BJ (cell line): ENCODE measurements at regions not wholly inside any gene's neighbourhood (a gene's known extent, or its start where the extent isn't known, plus 50 kb on each side); places are given as distances from the start of the nearest gene placed in this dataset.

ENCODE experiments used
- CTCF ChIA-PET: fragments of 350-600 bp; formaldehyde crosslinking; extraction: SDS; loops from one replicate; lab custom pipeline; 2021; ENCODE audit warnings: antibody characterized with exemption, inconsistent platforms; lab: Yijun Ruan, JAX
- POLR2A ChIA-PET: fragments of 300-600 bp; sonication (Branson Sonifier 250); formaldehyde crosslinking; extraction: SDS; loops from one replicate; lab custom pipeline; 2021; ENCODE audit warnings: antibody characterized with exemption; lab: Charles Lee
- DNase-seq: peaks from one replicate; pipeline ENCODE4 v3.0.0-alpha.2; 2011; ENCODE audit warnings: low read depth
- H3K27me3 ChIP-seq: 2 replicates; pipeline ENCODE4 v1.6.0; 2011; ENCODE audit warnings: low read length; ENCODE audit not compliant: control insufficient read depth, insufficient read depth
- H3K36me3 ChIP-seq: 2 replicates; pipeline ENCODE4 v1.5.1; 2011; ENCODE audit warnings: low read length; ENCODE audit not compliant: control insufficient read depth, insufficient read depth
- H3K4me3 ChIP-seq: 2 replicates; pipeline ENCODE4 v1.5.1; 2011; ENCODE audit warnings: low read depth, mild to moderate bottlenecking, control low read depth, low read length
- TF ChIP-seq, protein P1 (sequence below): IDR thresholded peaks from 2 replicates; pipeline ENCODE4 v1.5.1; 2011; ENCODE audit warnings: low read depth, mild to moderate bottlenecking, control low read depth, inconsistent platforms, low read length, moderate library complexity; ENCODE audit not compliant: insufficient read depth

DNA sequence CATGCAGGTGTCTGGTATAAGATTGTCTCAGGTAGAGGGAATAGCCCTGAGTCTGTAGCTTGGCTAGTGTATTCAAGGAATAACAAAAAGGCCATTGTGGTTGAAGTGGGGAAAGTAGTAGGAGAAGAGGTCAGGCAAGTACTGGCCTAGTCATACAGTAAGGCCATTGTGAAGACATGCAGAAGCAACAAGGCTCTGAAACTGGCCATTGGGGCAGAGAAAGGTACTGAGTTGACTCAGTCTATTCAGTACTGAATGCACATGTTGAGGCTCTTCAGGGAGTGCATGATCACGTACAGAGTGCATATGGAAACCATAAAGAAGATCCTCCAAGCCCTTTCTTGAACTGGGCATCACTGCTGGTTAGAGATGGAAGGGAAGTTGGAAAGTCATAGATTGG is 477.6 kb downstream of the SOX6 start:
- no peak overlapping the region for H3K4me3 ChIP-seq
- POLR2A ChIA-PET: no interaction called here
- no peak for DNase-seq
- TF ChIP-seq, protein P1, sequence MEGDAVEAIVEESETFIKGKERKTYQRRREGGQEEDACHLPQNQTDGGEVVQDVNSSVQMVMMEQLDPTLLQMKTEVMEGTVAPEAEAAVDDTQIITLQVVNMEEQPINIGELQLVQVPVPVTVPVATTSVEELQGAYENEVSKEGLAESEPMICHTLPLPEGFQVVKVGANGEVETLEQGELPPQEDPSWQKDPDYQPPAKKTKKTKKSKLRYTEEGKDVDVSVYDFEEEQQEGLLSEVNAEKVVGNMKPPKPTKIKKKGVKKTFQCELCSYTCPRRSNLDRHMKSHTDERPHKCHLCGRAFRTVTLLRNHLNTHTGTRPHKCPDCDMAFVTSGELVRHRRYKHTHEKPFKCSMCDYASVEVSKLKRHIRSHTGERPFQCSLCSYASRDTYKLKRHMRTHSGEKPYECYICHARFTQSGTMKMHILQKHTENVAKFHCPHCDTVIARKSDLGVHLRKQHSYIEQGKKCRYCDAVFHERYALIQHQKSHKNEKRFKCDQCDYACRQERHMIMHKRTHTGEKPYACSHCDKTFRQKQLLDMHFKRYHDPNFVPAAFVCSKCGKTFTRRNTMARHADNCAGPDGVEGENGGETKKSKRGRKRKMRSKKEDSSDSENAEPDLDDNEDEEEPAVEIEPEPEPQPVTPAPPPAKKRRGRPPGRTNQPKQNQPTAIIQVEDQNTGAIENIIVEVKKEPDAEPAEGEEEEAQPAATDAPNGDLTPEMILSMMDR: no peak
- peaks cover 1% of the 10 kb centered on the region; the same call in 1 of the 2 replicates for H3K27me3 ChIP-seq
- CTCF ChIA-PET: no interaction called here
- H3K36me3 ChIP-seq: no peaks in the 10 kb centered on the region

DNA sequence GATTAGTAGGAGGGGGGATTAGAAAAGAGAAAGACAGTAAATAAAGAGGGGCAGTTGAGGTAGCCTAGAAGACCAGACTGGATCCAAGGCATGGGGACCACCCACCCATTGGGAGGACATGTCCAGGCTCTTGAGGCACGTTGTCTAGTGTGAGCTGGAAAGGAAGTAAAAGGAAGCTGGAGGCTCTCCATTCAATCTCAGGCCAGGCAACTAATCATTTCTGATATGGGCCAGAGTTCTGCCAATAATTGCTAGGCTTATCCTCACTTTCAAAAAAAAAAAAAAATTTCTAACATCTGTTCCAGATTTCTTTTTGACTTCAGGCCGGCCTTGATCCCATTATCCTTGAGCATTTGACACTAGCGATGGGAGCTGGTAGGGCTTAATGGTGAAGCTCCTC is 476.1 kb downstream of the SOX6 start:
- ChIA-PET POLR2A (no interaction called here), CTCF (interaction anchor here (0.6 to 1.5 kb wide), 3 partner anchors 8 to 112 kb away, joined by 3 to 4 read pairs (median 3); no protein-coding TSS in a partner anchor)
- TF ChIP-seq, protein P1: no peak
- DNase-seq: no peak
- no peaks in the 10 kb centered on the region for H3K36me3 ChIP-seq
- H3K27me3 ChIP-seq: peaks cover 1% of the 10 kb centered on the region; the same call in 1 of the 2 replicates
- no peak overlapping the region for H3K4me3 ChIP-seq

DNA sequence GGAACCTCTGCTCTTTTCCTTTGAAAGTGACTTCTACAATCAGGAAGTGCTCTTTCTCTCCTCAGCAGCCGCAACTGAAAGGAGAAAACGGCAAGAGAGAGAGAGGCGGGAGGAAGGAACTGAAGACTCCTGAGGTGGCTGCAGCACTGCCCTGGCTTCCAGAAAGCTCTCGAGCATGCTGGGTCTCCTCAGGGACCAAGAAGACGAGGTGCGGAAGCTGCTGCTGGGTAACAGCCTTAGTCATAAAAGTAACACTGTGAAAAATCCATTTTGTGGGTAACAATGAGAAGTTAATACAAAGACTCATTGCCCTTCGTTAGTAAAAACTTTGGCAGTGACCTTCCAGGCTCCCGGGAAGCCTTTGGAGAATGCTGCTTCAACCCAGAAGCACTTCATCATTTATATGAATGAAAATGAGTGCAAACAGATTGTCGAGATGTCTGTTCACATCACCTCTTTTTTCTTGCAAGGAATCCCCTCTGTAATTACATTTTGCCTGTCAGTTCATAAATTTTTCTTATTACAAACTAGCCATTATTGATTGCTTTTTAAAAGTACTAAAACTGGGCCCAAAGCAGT is 473.4 kb downstream of the SOX6 start:
- POLR2A ChIA-PET: no interaction called here

DNA sequence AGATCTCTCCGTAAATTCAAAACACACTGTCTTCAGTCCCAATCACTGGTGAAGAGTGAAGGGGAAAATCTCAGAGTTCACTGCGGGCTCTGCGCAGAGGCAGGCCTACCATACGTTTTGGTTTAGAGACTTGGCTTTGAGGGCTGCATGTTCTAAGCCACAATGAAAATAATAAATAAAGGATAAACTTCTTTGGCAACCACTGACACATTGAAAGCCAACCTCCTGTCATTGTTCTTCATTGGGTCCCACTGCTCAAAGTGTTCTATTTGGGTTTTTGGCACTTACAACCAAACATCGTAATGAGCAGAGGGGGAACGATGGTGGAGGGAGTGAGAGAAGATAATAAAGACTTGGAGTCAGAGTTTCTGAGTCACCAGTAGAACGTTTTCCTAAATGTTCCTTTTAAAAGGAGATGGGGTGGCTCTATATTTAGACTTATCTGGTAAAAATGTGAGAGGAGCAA is 472.9 kb downstream of the SOX6 start:
- CTCF ChIA-PET: no interaction called here
- POLR2A ChIA-PET: no interaction called here
- no peak for DNase-seq
- Histone ChIP-seq H3K4me3 (no peak overlapping the region), H3K36me3 (no peaks in the 10 kb centered on the region), H3K27me3 (peaks cover 1% of the 10 kb centered on the region; the same call in 1 of the 2 replicates)
- TF ChIP-seq, protein P1: no peak

More for the DNA sequence above, 473.4 kb downstream of the SOX6 start:
- CTCF ChIA-PET: no interaction called here
- TF ChIP-seq, protein P1: no peak
- Histone ChIP-seq H3K4me3 (no peak overlapping the region), H3K36me3 (no peaks in the 10 kb centered on the region), H3K27me3 (peaks cover 1% of the 10 kb centered on the region; the same call in 1 of the 2 replicates)
- DNase-seq: no peak

DNA sequence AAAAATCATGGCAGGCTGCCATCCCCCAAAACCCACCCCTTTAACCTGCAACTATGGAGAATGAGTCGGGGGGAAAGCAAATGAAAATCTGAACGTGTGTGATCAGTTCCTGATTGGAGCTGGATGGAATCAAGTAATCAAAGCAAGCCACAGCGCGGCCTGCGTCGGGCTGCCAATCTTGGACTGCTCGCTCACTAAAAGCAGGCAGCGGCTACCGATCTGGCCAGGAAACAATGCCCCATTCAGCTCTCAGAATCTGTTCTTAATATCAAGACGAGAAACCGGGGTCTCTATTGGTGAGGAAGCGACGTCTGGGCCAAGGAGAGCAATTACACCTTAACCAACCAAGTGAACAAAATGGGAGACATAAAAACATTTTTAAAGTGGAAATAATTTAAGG is 472.2 kb downstream of the SOX6 start:
- Histone ChIP-seq H3K27me3 (peaks cover 1% of the 10 kb centered on the region), H3K36me3 (no peaks in the 10 kb centered on the region), H3K4me3 (no peak overlapping the region)
- DNase-seq: no peak
- ChIA-PET POLR2A (no interaction called here), CTCF (no interaction called here)
- TF ChIP-seq, protein P1: no peak
